HepG2 (cell line): ENCODE measurements at regions not wholly inside any gene's neighbourhood (a gene's known extent, or its start where the extent isn't known, plus 50 kb on each side); places are given as distances from the start of the nearest gene placed in this dataset.

ENCODE experiments used
- ATAC-seq: fragments of 200-7000 bp; cut with Tn5 transposase; 3 replicates; pipeline ENCODE4 v1.9.1; 2020; ENCODE audit warnings: mild to moderate bottlenecking, moderate library complexity
- BruUV-seq: library from RNA; stranded (reverse); fragments of 400-500 nt; replicated peaks from 2 replicates; lab custom pipeline; 2021; lab: Mats Ljungman, UMichigan
- CTCF ChIA-PET: fragments of 300-600 bp; formaldehyde crosslinking; extraction: SDS; loops from one replicate; lab custom pipeline; 2021; ENCODE audit warnings: low total read pairs, inconsistent platforms, low intra/inter-chr PET ratio; lab: Yijun Ruan, JAX
- POLR2A ChIA-PET: fragments of 350-600 bp; sonication (Branson Sonifier 250); formaldehyde crosslinking; loops from one replicate; lab custom pipeline; 2020; ENCODE audit warnings: antibody characterized with exemption, inconsistent platforms; lab: Yijun Ruan, JAX
- DNase-seq: peaks from one replicate; pipeline ENCODE4 v3.0.0-alpha.2; 2015; ENCODE audit warnings: low spot score
- FAIRE-seq: peaks from 3 replicates; lab custom pipeline; 2011; peaks lifted over from hg19 to GRCh38; lab: Jason Lieb, UNC
- H2AFZ ChIP-seq: one replicate; pipeline ENCODE4 v1.6.1; 2011; ENCODE audit warnings: low read length, inconsistent platforms
- H3K27ac ChIP-seq: fragments of 300-600 bp; 3 replicates; pipeline ENCODE4 v1.8.0; 2011; ENCODE audit warnings: mixed run types, mild to moderate bottlenecking, mixed read lengths, low read length, inconsistent platforms; ENCODE audit not compliant: insufficient read depth; ENCODE audit errors: extremely low read length
- H3K27me3 ChIP-seq, 2 experiments: fragments of 200-600 bp in 1 of 2; 2 replicates in 1 of 2; 3 replicates in 1 of 2; pipeline versions ENCODE4 v1.6.0 to v1.8.0; 2011; ENCODE audit warnings: low read length in 2 of 2, mild to moderate bottlenecking in 2 of 2, moderate library complexity in 2 of 2, inconsistent platforms in 1 of 2; ENCODE audit not compliant: insufficient read depth in 2 of 2, control insufficient read depth in 1 of 2
- H3K36me3 ChIP-seq, 2 experiments: fragments of 200-600 bp in 1 of 2; replicated peaks in 1 of 2; 2 replicates in 1 of 2; 3 replicates in 1 of 2; pipeline versions ENCODE4 v1.5.1 to v1.8.0; 2011; ENCODE audit warnings: low read length in 2 of 2, inconsistent platforms in 1 of 2; ENCODE audit not compliant: insufficient read depth in 2 of 2, control insufficient read depth in 1 of 2
- H3K4me1 ChIP-seq: 2 replicates; pipeline ENCODE4 v1.5.1; 2012; ENCODE audit warnings: low read length, inconsistent platforms; ENCODE audit not compliant: insufficient read depth
- H3K4me2 ChIP-seq: 2 replicates; pipeline ENCODE4 v1.6.0; 2011; ENCODE audit warnings: low read depth, low read length, inconsistent platforms
- H3K4me3 ChIP-seq, 3 experiments: fragments of 200-600 bp in 1 of 3; sonication (generic), shearing (Covaris generic) in 1 of 3; replicated peaks in 1 of 3; 2 replicates each; pipeline ENCODE4 v1.5.1; 2011 to 2016; ENCODE audit warnings: low read length in 3 of 3, inconsistent platforms in 2 of 3, low read depth in 2 of 3, mild to moderate bottlenecking in 2 of 3, control low read depth in 1 of 3, mixed read lengths in 1 of 3; ENCODE audit not compliant: insufficient read depth in 1 of 3
- H3K79me2 ChIP-seq: one replicate; pipeline ENCODE4 v1.6.1; 2011; ENCODE audit warnings: low read length, inconsistent platforms; ENCODE audit not compliant: insufficient read depth
- H3K9ac ChIP-seq: 2 replicates; pipeline ENCODE4 v1.6.0; 2011; ENCODE audit warnings: mild to moderate bottlenecking, low read depth, low read length, inconsistent platforms; ENCODE audit not compliant: insufficient read depth
- H3K9me3 ChIP-seq: 2 replicates; pipeline ENCODE4 v1.5.1; 2012; ENCODE audit warnings: mild to moderate bottlenecking, low read length
- H4K20me1 ChIP-seq: 2 replicates; pipeline ENCODE4 v1.6.0; 2011; ENCODE audit warnings: inconsistent platforms, mild to moderate bottlenecking, low read length, moderate library complexity; ENCODE audit not compliant: insufficient read depth
- NFIB ChIP-seq: sonication (generic); formaldehyde crosslinking; IDR thresholded peaks from 2 replicates; pipeline ENCODE4 v1.9.0; 2021; ENCODE audit warnings: missing genetic modification reagents, mild to moderate bottlenecking, borderline replicate concordance
- PLRG1 ChIP-seq: fragments of 450-650 bp; conservative IDR thresholded peaks from 2 replicates; pipeline ENCODE4 v1.6.1; 2016
- SOX5 ChIP-seq: IDR thresholded peaks from 2 replicates; pipeline ENCODE4 v1.6.1; 2016; ENCODE audit warnings: borderline replicate concordance
- ZNF501 ChIP-seq: sonication (generic); formaldehyde crosslinking; IDR thresholded peaks from 2 replicates; pipeline ENCODE4 v1.5.1; 2020; ENCODE audit warnings: mild to moderate bottlenecking, moderate library complexity, missing genetic modification reagents
- ZNF660 ChIP-seq: sonication (generic); formaldehyde crosslinking; IDR thresholded peaks from 2 replicates; pipeline ENCODE4 v1.5.1; 2020; ENCODE audit warnings: mild to moderate bottlenecking, low read depth, missing genetic modification reagents, borderline replicate concordance
- WGBS: methylation state at CpG from one replicate; pipeline ENCODE4 v1.1.6; 2017; ENCODE audit warnings: low lambda C conversion rate; 5-methylcytosine and 5-hydroxymethylcytosine counted together
- in situ Hi-C: cut with HindIII; loops from 2 replicates; pipeline ENCODE4 v1.10.0; 2017; ENCODE audit warnings: low pct_unique_long_range_greater_than_20kb; ENCODE audit not compliant: extremely low pct_ligation_motif_present
- intact Hi-C: fragments of 100-400 bp; cut with micrococcal nuclease; formaldehyde crosslinking; loops from one replicate; pipeline ENCODE4 v1.10.0; 2022; ENCODE audit not compliant: unreplicated experiment
- TF ChIP-seq, protein P1 (sequence below): sonication (generic); formaldehyde crosslinking; IDR thresholded peaks from 2 replicates; pipeline ENCODE4 v1.4.0; 2020; ENCODE audit warnings: missing genetic modification reagents, borderline replicate concordance
- TF ChIP-seq, protein P2 (sequence below): sonication (generic); formaldehyde crosslinking; IDR thresholded peaks from 2 replicates; pipeline ENCODE4 v1.4.0; 2020; ENCODE audit warnings: missing genetic modification reagents
- TF ChIP-seq, protein P3 (sequence below): IDR thresholded peaks from 2 replicates; pipeline ENCODE4 v1.6.1; 2016; ENCODE audit warnings: low read depth, missing genetic modification reagents, missing compliant biosample characterization
- TF ChIP-seq, protein P4 (sequence below): IDR thresholded peaks from 2 replicates; pipeline ENCODE4 v1.6.1; 2016; ENCODE audit warnings: low read depth

DNA sequence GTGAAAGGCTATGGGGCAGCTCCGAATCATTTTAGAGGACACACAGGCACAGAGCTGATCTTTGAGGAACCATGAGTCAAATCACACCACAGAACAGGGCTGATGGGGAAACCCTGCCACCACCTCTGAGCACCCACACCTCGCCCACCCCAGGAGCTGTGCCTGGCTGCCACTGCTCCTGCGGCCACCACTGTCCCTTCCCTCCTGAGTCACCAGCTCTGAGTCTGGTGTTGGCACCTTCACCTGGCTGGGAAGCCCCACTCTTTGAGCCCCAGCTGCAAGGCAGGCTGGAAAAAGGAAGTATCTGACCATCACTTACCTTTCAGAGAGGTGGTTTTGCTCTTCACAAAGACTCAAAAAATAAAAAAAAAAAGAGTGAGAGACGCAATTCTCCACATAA is 63.6 kb upstream of the MEF2A start:
- H3K9ac ChIP-seq: no peak overlapping the region
- H3K27ac ChIP-seq: no peak overlapping the region
- H2AFZ ChIP-seq: no peak overlapping the region
- TF ChIP-seq NFIB (CRISPR knock-in tag) (no peak), ZNF660 (CRISPR knock-in tag) (no peak), PLRG1 (no peak), SOX5 (CRISPR knock-in tag) (no peak), ZNF501 (no peak)
- TF ChIP-seq, protein P1, sequence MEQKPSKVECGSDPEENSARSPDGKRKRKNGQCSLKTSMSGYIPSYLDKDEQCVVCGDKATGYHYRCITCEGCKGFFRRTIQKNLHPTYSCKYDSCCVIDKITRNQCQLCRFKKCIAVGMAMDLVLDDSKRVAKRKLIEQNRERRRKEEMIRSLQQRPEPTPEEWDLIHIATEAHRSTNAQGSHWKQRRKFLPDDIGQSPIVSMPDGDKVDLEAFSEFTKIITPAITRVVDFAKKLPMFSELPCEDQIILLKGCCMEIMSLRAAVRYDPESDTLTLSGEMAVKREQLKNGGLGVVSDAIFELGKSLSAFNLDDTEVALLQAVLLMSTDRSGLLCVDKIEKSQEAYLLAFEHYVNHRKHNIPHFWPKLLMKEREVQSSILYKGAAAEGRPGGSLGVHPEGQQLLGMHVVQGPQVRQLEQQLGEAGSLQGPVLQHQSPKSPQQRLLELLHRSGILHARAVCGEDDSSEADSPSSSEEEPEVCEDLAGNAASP (CRISPR knock-in tag): no peak
- TF ChIP-seq, protein P2, sequence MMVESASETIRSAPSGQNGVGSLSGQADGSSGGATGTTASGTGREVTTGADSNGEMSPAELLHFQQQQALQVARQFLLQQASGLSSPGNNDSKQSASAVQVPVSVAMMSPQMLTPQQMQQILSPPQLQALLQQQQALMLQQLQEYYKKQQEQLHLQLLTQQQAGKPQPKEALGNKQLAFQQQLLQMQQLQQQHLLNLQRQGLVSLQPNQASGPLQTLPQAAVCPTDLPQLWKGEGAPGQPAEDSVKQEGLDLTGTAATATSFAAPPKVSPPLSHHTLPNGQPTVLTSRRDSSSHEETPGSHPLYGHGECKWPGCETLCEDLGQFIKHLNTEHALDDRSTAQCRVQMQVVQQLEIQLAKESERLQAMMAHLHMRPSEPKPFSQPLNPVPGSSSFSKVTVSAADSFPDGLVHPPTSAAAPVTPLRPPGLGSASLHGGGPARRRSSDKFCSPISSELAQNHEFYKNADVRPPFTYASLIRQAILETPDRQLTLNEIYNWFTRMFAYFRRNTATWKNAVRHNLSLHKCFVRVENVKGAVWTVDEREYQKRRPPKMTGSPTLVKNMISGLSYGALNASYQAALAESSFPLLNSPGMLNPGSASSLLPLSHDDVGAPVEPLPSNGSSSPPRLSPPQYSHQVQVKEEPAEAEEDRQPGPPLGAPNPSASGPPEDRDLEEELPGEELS: no peak
- TF ChIP-seq, protein P3, sequence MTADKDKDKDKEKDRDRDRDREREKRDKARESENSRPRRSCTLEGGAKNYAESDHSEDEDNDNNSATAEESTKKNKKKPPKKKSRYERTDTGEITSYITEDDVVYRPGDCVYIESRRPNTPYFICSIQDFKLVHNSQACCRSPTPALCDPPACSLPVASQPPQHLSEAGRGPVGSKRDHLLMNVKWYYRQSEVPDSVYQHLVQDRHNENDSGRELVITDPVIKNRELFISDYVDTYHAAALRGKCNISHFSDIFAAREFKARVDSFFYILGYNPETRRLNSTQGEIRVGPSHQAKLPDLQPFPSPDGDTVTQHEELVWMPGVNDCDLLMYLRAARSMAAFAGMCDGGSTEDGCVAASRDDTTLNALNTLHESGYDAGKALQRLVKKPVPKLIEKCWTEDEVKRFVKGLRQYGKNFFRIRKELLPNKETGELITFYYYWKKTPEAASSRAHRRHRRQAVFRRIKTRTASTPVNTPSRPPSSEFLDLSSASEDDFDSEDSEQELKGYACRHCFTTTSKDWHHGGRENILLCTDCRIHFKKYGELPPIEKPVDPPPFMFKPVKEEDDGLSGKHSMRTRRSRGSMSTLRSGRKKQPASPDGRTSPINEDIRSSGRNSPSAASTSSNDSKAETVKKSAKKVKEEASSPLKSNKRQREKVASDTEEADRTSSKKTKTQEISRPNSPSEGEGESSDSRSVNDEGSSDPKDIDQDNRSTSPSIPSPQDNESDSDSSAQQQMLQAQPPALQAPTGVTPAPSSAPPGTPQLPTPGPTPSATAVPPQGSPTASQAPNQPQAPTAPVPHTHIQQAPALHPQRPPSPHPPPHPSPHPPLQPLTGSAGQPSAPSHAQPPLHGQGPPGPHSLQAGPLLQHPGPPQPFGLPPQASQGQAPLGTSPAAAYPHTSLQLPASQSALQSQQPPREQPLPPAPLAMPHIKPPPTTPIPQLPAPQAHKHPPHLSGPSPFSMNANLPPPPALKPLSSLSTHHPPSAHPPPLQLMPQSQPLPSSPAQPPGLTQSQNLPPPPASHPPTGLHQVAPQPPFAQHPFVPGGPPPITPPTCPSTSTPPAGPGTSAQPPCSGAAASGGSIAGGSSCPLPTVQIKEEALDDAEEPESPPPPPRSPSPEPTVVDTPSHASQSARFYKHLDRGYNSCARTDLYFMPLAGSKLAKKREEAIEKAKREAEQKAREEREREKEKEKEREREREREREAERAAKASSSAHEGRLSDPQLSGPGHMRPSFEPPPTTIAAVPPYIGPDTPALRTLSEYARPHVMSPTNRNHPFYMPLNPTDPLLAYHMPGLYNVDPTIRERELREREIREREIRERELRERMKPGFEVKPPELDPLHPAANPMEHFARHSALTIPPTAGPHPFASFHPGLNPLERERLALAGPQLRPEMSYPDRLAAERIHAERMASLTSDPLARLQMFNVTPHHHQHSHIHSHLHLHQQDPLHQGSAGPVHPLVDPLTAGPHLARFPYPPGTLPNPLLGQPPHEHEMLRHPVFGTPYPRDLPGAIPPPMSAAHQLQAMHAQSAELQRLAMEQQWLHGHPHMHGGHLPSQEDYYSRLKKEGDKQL (CRISPR knock-in tag): no peak
- TF ChIP-seq, protein P4, sequence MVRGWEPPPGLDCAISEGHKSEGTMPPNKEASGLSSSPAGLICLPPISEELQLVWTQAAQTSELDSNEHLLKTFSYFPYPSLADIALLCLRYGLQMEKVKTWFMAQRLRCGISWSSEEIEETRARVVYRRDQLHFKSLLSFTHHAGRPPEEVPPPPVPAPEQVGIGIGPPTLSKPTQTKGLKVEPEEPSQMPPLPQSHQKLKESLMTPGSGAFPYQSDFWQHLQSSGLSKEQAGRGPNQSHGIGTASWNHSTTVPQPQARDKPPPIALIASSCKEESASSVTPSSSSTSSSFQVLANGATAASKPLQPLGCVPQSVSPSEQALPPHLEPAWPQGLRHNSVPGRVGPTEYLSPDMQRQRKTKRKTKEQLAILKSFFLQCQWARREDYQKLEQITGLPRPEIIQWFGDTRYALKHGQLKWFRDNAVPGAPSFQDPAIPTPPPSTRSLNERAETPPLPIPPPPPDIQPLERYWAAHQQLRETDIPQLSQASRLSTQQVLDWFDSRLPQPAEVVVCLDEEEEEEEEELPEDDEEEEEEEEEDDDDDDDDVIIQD (CRISPR knock-in tag): no peak
- no peak for DNase-seq
- ChIA-PET POLR2A (no interaction called here), CTCF (no interaction called here)
- BruUV-seq: no TSS peak
- no peak overlapping the region for H3K4me3 ChIP-seq
- H4K20me1 ChIP-seq: no peaks in the 10 kb centered on the region
- FAIRE-seq: no peak
- WGBS: 51% methylated on average over 3 of the region's 4 CpGs
- H3K79me2 ChIP-seq: no peaks in the 10 kb centered on the region
- H3K36me3 ChIP-seq: no peaks in the 10 kb centered on the region
- intact Hi-C loops: loop anchor here (10.0 kb wide), 1 partner anchor 97 kb away; no protein-coding TSS in a partner anchor
- no peaks in the 10 kb centered on the region for H3K9me3 ChIP-seq
- H3K4me1 ChIP-seq: peaks cover 65% of the 10 kb centered on the region
- in situ Hi-C loops: no loop called here
- ATAC-seq: no peak
- no peak overlapping the region for H3K4me2 ChIP-seq
- peaks cover 2 to 13% of the 10 kb centered on the region in 2 experiments; a peak in 2 of 5 replicates for H3K27me3 ChIP-seq
